ENCODE measurements at regions not wholly inside any gene's neighbourhood (a gene's known extent, or its start where the extent isn't known, plus 50 kb on each side); places are given as distances from the start of the nearest gene placed in this dataset.

GRCh38 chr10:52474265-52474664, 160.2 kb downstream of the DKK1 start:
- intact Hi-C loops (cut with DNase I; ENCODE audit: low total_unique reads): no loop called here
- no peak for DNase-seq
- H3K4me3 ChIP-seq: no peak overlapping the region
- H3K27me3 ChIP-seq (replicated peaks in 1 of 7): no peaks in the 10 kb centered on the region
- no peaks in the 10 kb centered on the region for H3K9me3 ChIP-seq
- 48 to 78% (median 58%) methylated on average over 2 of the region's 2 CpGs for WGBS, 5 donors
- no peak for TF ChIP-seq POLR2AphosphoS5 (IDR thresholded peaks at IDR 0.05)
- TF ChIP-seq CTCF (IDR thresholded peaks at IDR 0.05 in 8 of 11, conservative IDR thresholded peaks at IDR 0.05 in 3 of 11): no peak
- no peak for TF ChIP-seq POLR2A (IDR thresholded peaks at IDR 0.05)
- no peaks in the 10 kb centered on the region for H3K36me3 ChIP-seq
- no peak overlapping the region for H3K27ac ChIP-seq
- H3K4me1 ChIP-seq: no peaks in the 10 kb centered on the region

- TF ChIP-seq POLR2A (IDR thresholded peaks at IDR 0.05): no peak
- TF ChIP-seq POLR2AphosphoS5 (IDR thresholded peaks at IDR 0.05): no peak
- TF ChIP-seq CTCF (IDR thresholded peaks at IDR 0.05 in 8 of 11, conservative IDR thresholded peaks at IDR 0.05 in 3 of 11): no peak
- Histone ChIP-seq H3K27ac (no peak overlapping the region), H3K36me3 (no peaks in the 10 kb centered on the region), H3K4me1 (no peaks in the 10 kb centered on the region), H3K4me3 (no peak overlapping the region), H3K9me3 (no peaks in the 10 kb centered on the region), H3K27me3 (replicated peaks in 1 of 7) (no peaks in the 10 kb centered on the region)
- DNase-seq: no peak
- intact Hi-C loops (cut with DNase I; ENCODE audit: low total_unique reads): no loop called here
- 68 to 76% (median 74%) methylated on average over 4 of the region's 4 CpGs for WGBS, 5 donors
These were observed 163.2 kb downstream of the DKK1 start for GRCh38 chr10:52477305-52477704.

- H3K27ac ChIP-seq: no peak overlapping the region
- no peaks in the 10 kb centered on the region for H3K36me3 ChIP-seq
- intact Hi-C loops (cut with DNase I; ENCODE audit: low total_unique reads): no loop called here
- no peak overlapping the region for H3K4me3 ChIP-seq
- WGBS, 5 donors: 49 to 64% (median 56%) methylated on average over 3 of the region's 3 CpGs
- no peaks in the 10 kb centered on the region for H3K4me1 ChIP-seq
- no peak for DNase-seq
- no peaks in the 10 kb centered on the region for H3K27me3 ChIP-seq (replicated peaks in 1 of 7)
- no peaks in the 10 kb centered on the region for H3K9me3 ChIP-seq
- no peak for TF ChIP-seq POLR2A (IDR thresholded peaks at IDR 0.05)
- no peak for TF ChIP-seq POLR2AphosphoS5 (IDR thresholded peaks at IDR 0.05)
- TF ChIP-seq CTCF (IDR thresholded peaks at IDR 0.05 in 8 of 11, conservative IDR thresholded peaks at IDR 0.05 in 3 of 11): no peak
These were observed 165.5 kb downstream of the DKK1 start for GRCh38 chr10:52479567-52479966.

GRCh38 chr10:52481986-52482555, 168.0 kb downstream of the DKK1 start:
- no peak for TF ChIP-seq POLR2AphosphoS5 (IDR thresholded peaks at IDR 0.05)
- TF ChIP-seq CTCF (IDR thresholded peaks at IDR 0.05 in 8 of 11, conservative IDR thresholded peaks at IDR 0.05 in 3 of 11): no peak
- TF ChIP-seq POLR2A (IDR thresholded peaks at IDR 0.05): no peak
- Histone ChIP-seq H3K4me3 (no peak overlapping the region), H3K9me3 (no peaks in the 10 kb centered on the region), H3K27ac (no peak overlapping the region), H3K4me1 (no peaks in the 10 kb centered on the region), H3K27me3 (replicated peaks in 1 of 7) (no peaks in the 10 kb centered on the region), H3K36me3 (no peaks in the 10 kb centered on the region)
- no peak for DNase-seq
- WGBS, 5 donors: 80 to 91% (median 87%) methylated on average over 7 of the region's 7 CpGs
- intact Hi-C loops (cut with DNase I; ENCODE audit: low total_unique reads): no loop called here
